Osteocyte (in vitro differentiated cells): ENCODE measurements at regions not wholly inside any gene's neighbourhood (a gene's known extent, or its start where the extent isn't known, plus 50 kb on each side); places are given as distances from the start of the nearest gene placed in this dataset.

ENCODE experiments used
- DNase-seq: peaks from one replicate; pipeline ENCODE4 v3.0.0; 2021; ENCODE audit warnings: mixed read lengths; ENCODE audit not compliant: unreplicated experiment; ENCODE audit errors: extremely low spot score
- H3K27ac Mint-ChIP-seq: one replicate; pipeline ENCODE4 v1.8.0; 2021; ENCODE audit warnings: mild to moderate bottlenecking, mixed read lengths; ENCODE audit not compliant: unreplicated experiment
- H3K27me3 Mint-ChIP-seq: one replicate; pipeline ENCODE4 v1.8.0; 2021; ENCODE audit warnings: mixed read lengths; ENCODE audit not compliant: unreplicated experiment
- H3K36me3 Mint-ChIP-seq: one replicate; pipeline ENCODE4 v1.8.0; 2021; ENCODE audit warnings: mixed read lengths; ENCODE audit not compliant: unreplicated experiment
- H3K4me1 Mint-ChIP-seq: one replicate; pipeline ENCODE4 v1.8.0; 2021; ENCODE audit warnings: mixed read lengths; ENCODE audit not compliant: unreplicated experiment
- H3K4me3 Mint-ChIP-seq: one replicate; pipeline ENCODE4 v1.8.0; 2021; ENCODE audit warnings: mild to moderate bottlenecking, moderate library complexity, mixed read lengths; ENCODE audit not compliant: unreplicated experiment
- H3K9me3 Mint-ChIP-seq: one replicate; pipeline ENCODE4 v1.8.0; 2021; ENCODE audit warnings: mixed read lengths; ENCODE audit not compliant: unreplicated experiment
- CTCF ChIP-seq: fragments of 200-600 bp; sonication (generic); IDR thresholded peaks from 2 replicates; pipeline ENCODE4 v1.5.0; 2021; ENCODE audit warnings: antibody characterized with exemption, mild to moderate bottlenecking, moderate library complexity

GRCh38 chr10:109698086-109698485 is 225.2 kb downstream of the XPNPEP1 start:
- Mint-ChIP-seq H3K27ac (no peak overlapping the region), H3K9me3 (no peaks in the 10 kb centered on the region), H3K4me1 (no peaks in the 10 kb centered on the region), H3K36me3 (no peaks in the 10 kb centered on the region), H3K4me3 (no peak overlapping the region), H3K27me3 (peaks cover 6% of the 10 kb centered on the region)
- no peak for TF ChIP-seq CTCF
- DNase-seq, result no peak

- no peak for DNase-seq
- Mint-ChIP-seq H3K4me1 (no peaks in the 10 kb centered on the region), H3K4me3 (no peak overlapping the region), H3K27me3 (peaks cover 6% of the 10 kb centered on the region), H3K36me3 (no peaks in the 10 kb centered on the region), H3K9me3 (no peaks in the 10 kb centered on the region), H3K27ac (no peak overlapping the region)
- TF ChIP-seq CTCF, result no peak
Observed at GRCh38 chr10:109696981-109697775, 226.1 kb downstream of the XPNPEP1 start.

DNA sequence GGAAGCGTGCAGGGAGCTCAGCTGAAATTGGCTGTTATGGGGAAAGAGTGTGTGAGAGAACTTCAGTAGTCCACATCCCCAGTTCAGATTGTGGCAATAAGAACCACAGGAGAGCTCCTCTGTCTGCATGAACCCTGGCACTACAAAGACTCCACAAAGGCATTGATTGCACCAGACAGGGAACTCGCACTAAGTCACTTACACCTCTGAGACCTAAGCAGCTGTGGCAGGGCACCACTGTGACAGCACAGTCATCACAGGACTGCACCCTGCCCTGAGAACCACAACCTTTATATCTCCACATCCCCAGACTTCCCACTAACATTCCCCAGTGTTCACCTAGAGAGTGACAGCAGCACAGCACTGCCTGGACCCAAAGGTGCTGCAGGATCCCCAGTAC is 226.8 kb downstream of the XPNPEP1 start:
- no peaks in the 10 kb centered on the region for H3K4me1 Mint-ChIP-seq
- no peak overlapping the region for H3K27ac Mint-ChIP-seq
- peaks cover 6% of the 10 kb centered on the region for H3K27me3 Mint-ChIP-seq
- no peak for DNase-seq
- no peak overlapping the region for H3K4me3 Mint-ChIP-seq
- TF ChIP-seq CTCF, result no peak
- no peaks in the 10 kb centered on the region for H3K36me3 Mint-ChIP-seq
- no peaks in the 10 kb centered on the region for H3K9me3 Mint-ChIP-seq

DNA sequence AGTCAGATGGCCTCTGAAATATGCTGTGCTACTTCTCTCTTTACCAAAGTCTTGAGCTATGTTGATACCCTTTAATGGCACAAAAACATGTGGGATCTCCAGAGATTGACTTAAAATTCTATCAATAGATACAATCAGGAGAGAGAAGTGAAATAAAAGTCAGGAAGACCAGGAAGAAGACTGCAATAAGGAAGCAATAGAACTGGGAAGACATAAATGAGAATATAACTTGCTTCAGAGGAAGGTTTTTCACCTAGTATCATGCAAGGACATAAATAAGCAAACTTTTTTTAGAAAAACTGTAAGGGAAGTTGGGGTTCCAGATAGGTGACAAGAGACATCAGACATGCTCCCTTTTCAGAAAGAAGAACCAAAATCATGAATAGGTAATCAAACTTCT is 227.3 kb downstream of the XPNPEP1 start:
- Mint-ChIP-seq H3K36me3 (no peaks in the 10 kb centered on the region), H3K27ac (no peak overlapping the region), H3K9me3 (no peaks in the 10 kb centered on the region), H3K27me3 (peaks cover 6% of the 10 kb centered on the region), H3K4me1 (no peaks in the 10 kb centered on the region), H3K4me3 (no peak overlapping the region)
- TF ChIP-seq CTCF, result no peak
- DNase-seq, result no peak

DNA sequence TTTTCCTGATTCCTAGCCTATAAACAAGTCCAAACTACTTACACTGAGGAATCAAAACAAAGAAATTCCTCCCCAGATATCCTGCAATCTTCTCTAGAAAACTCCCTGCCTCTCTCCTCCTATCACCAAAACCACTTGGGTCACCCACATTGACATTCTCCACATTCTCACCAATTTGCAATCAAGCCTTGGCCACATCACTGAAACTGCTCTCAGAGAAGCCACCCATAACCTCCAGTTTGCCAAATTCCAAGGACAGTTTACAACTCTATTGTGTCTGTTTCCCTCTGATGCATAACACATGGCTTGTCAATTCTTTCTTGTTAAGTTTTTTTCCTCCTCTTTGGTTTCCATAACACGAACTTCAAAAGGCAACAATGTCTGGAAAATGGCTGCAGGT is 233.5 kb downstream of the XPNPEP1 start:
- DNase-seq, result no peak
- Mint-ChIP-seq H3K36me3 (no peaks in the 10 kb centered on the region), H3K27me3 (peaks cover under 1% of the 10 kb centered on the region), H3K9me3 (peaks cover 3% of the 10 kb centered on the region), H3K27ac (no peak overlapping the region), H3K4me3 (no peak overlapping the region), H3K4me1 (no peaks in the 10 kb centered on the region)
- TF ChIP-seq CTCF, result no peak
